Stimulated activated naive CD8-positive, alpha-beta T cell treated with anti-CD3 and anti-CD28 coated beads, Interleukin-15, amount 100 ng/mL, for 72 hours (primary cell): ENCODE measurements at regions not wholly inside any gene's neighbourhood (a gene's known extent, or its start where the extent isn't known, plus 50 kb on each side); places are given as distances from the start of the nearest gene placed in this dataset.

Source experiments
- ATAC-seq: fragments of 150-1000 bp; cut with Tn5 transposase; 2 replicates; pipeline ENCODE4 v1.10.0; 2021; ENCODE audit warnings: mild to moderate bottlenecking, moderate library complexity
- DNase-seq, 2 donors: peaks; one replicate each; pipeline ENCODE4 v3.0.0; 2021 to 2022
- H3K27ac Mint-ChIP-seq, 2 donors: one replicate each; pipeline ENCODE4 v1.8.0; 2022; ENCODE audit warnings: mild to moderate bottlenecking in 2 of 2, mixed read lengths in 2 of 2, moderate library complexity in 2 of 2
- H3K27me3 Mint-ChIP-seq: one replicate; pipeline ENCODE4 v1.8.0; 2022; ENCODE audit warnings: mixed read lengths
- H3K4me1 Mint-ChIP-seq: one replicate; pipeline ENCODE4 v1.8.0; 2022; ENCODE audit warnings: mild to moderate bottlenecking, mixed read lengths
- H3K4me3 Mint-ChIP-seq, 2 donors: one replicate each; pipeline ENCODE4 v1.8.0; 2022; ENCODE audit warnings: mild to moderate bottlenecking in 2 of 2, mixed read lengths in 2 of 2, moderate library complexity in 1 of 2
- H3K9me3 Mint-ChIP-seq, 2 donors: one replicate each; pipeline ENCODE4 v1.8.0; 2022; ENCODE audit warnings: mixed read lengths in 2 of 2

GRCh38 chr2:200135082-200135481 is 171.4 kb upstream of the SPATS2L start:
- H3K27me3 Mint-ChIP-seq, result no peaks in the 10 kb centered on the region
- no peak overlapping the region for H3K4me3 Mint-ChIP-seq
- DNase-seq (no peak), ATAC-seq (no peak)
- no peaks in the 10 kb centered on the region for H3K9me3 Mint-ChIP-seq
- no peaks in the 10 kb centered on the region for H3K4me1 Mint-ChIP-seq
- H3K27ac Mint-ChIP-seq, result no peak overlapping the region

DNA sequence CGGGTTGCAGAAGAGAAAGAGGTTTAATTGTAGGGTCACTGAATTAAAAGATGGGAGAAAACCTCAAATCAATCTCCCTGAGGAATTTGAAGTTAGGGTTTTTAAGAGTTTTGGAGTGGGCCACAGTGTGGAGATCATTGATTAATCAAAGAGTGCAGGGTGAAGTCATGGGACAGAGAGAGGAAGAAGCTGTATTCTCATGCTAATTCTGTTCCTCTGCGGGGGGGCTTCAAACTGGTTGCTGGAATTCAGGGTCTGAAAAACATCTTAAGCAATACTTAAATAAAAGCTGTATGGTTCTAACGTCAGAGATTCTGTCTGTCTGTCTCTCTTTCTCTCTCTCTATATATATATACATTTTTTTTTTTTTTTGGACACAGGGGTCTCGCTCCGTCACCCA is 169.8 kb upstream of the SPATS2L start:
- Mint-ChIP-seq H3K4me1 (no peaks in the 10 kb centered on the region), H3K4me3 (no peak overlapping the region)

GRCh38 chr2:200137271-200137670 is 169.2 kb upstream of the SPATS2L start:
- no peaks in the 10 kb centered on the region for H3K9me3 Mint-ChIP-seq
- H3K4me3 Mint-ChIP-seq, result no peak overlapping the region
- no peak overlapping the region for H3K27ac Mint-ChIP-seq
- no peaks in the 10 kb centered on the region for H3K27me3 Mint-ChIP-seq
- no peaks in the 10 kb centered on the region for H3K4me1 Mint-ChIP-seq
- ATAC-seq (no peak), DNase-seq (no peak)

More for the DNA sequence above, 169.8 kb upstream of the SPATS2L start:
- Mint-ChIP-seq H3K9me3 (no peaks in the 10 kb centered on the region), H3K27me3 (no peaks in the 10 kb centered on the region), H3K27ac (no peak overlapping the region)
- ATAC-seq (no peak), DNase-seq (no peak)

DNA sequence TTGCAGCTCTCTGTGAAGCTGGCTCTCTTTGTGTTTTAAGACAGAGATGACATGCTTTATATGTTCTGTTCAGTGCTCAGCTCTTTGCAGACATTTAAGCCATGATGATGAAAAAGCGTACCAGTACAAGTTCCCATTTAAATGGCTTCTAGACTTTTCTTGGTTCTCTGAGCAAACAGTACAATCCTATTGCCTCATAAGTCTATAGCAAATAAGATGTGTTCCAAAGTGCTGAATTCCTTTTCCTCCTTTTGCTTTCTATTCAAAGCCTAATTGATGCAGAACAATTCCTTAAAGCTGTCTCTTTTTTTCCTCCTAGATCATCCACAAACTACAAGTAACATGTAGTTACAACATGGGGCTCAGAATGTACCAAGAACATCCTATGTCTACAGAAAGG is 168.8 kb upstream of the SPATS2L start:
- no peaks in the 10 kb centered on the region for H3K9me3 Mint-ChIP-seq
- H3K27ac Mint-ChIP-seq, result no peak overlapping the region
- H3K27me3 Mint-ChIP-seq, result no peaks in the 10 kb centered on the region
- DNase-seq (no peak), ATAC-seq (no peak)
- H3K4me3 Mint-ChIP-seq, result no peak overlapping the region
- H3K4me1 Mint-ChIP-seq, result no peaks in the 10 kb centered on the region

GRCh38 chr2:200138391-200139124 is 167.9 kb upstream of the SPATS2L start:
- Mint-ChIP-seq H3K27ac (no peak overlapping the region), H3K9me3 (no peaks in the 10 kb centered on the region), H3K4me3 (no peak overlapping the region), H3K4me1 (no peaks in the 10 kb centered on the region), H3K27me3 (no peaks in the 10 kb centered on the region)
- DNase-seq, result no peak
- ATAC-seq, result no peak

GRCh38 chr2:200144571-200144970 is 161.9 kb upstream of the SPATS2L start:
- Mint-ChIP-seq H3K4me3 (no peak overlapping the region), H3K9me3 (peaks cover 0 to 15% of the 10 kb centered on the region in 2 donors), H3K27ac (no peak overlapping the region), H3K4me1 (no peaks in the 10 kb centered on the region), H3K27me3 (peaks cover 5% of the 10 kb centered on the region)
- ATAC-seq (no peak), DNase-seq (no peak)

DNA sequence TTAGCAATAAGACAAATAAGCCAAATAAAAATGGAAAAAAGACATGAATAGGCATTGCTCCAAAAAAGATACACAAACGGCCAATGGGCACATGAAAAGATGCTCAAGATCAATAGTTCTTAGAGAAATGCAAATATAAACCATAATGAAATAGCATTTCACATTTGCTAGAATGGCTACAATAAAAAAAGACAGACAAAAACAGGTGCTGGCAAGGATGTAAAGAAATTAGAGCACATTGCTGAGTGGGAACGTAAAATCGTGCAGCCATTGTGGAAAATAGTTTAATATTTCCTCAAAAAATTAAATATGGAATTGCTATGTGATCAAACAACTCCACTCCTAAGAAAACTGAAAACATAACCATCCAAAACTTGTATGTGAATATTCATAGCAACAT is 160.0 kb upstream of the SPATS2L start:
- H3K9me3 Mint-ChIP-seq, result peaks cover 7 to 28% of the 10 kb centered on the region in 2 donors
- no peak overlapping the region for H3K4me3 Mint-ChIP-seq
- no peak for DNase-seq
- no peak overlapping the region for H3K27ac Mint-ChIP-seq
- peaks cover 5% of the 10 kb centered on the region for H3K27me3 Mint-ChIP-seq
- H3K4me1 Mint-ChIP-seq, result no peaks in the 10 kb centered on the region
- no peak for ATAC-seq

DNA sequence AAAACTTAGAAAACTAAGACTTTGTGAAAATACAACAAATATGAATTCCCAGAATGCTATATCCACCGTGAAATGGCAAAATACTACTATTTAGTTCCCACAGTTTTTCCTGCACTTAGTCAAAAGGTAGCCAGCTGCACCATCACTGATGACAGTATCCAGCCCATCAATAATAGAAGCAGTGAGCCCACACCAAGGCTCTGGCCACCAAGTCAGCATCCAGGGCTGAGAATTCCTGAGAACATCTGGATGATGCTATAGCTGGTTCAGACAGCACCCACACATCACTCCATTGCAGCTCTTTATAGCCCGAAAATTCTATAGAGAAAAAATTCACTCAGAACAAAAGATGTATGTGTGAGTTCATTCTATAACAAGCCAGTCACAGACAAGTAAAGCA is 159.1 kb upstream of the SPATS2L start:
- Mint-ChIP-seq H3K4me1 (no peaks in the 10 kb centered on the region), H3K4me3 (no peak overlapping the region), H3K27me3 (peaks cover 5% of the 10 kb centered on the region), H3K27ac (no peak overlapping the region), H3K9me3 (peaks cover 8 to 35% of the 10 kb centered on the region in 2 donors)
- DNase-seq (no peak), ATAC-seq (no peak)

- Mint-ChIP-seq H3K27ac (no peak overlapping the region), H3K9me3 (peaks cover 14 to 42% of the 10 kb centered on the region in 2 donors), H3K4me3 (no peak overlapping the region), H3K27me3 (peaks cover 5% of the 10 kb centered on the region), H3K4me1 (no peaks in the 10 kb centered on the region)
- DNase-seq, result no peak
- ATAC-seq, result no peak
Measured at GRCh38 chr2:200148366-200148765, 158.1 kb upstream of the SPATS2L start.

- no peaks in the 10 kb centered on the region for H3K27me3 Mint-ChIP-seq
- ATAC-seq (no peak), DNase-seq (no peak)
- H3K4me3 Mint-ChIP-seq, result no peak overlapping the region
- H3K9me3 Mint-ChIP-seq, result peaks cover 14 to 27% of the 10 kb centered on the region in 2 donors
- H3K27ac Mint-ChIP-seq, result no peak overlapping the region
- H3K4me1 Mint-ChIP-seq, result no peaks in the 10 kb centered on the region
Measured at GRCh38 chr2:200150411-200151086, 155.9 kb upstream of the SPATS2L start.

GRCh38 chr2:200155652-200156051 is 150.8 kb upstream of the SPATS2L start:
- H3K4me3 Mint-ChIP-seq, result no peak overlapping the region
- ATAC-seq, result no peak
- H3K9me3 Mint-ChIP-seq, result peaks cover 7 to 20% of the 10 kb centered on the region in 2 donors
- no peak for DNase-seq
- no peak overlapping the region for H3K27ac Mint-ChIP-seq
- H3K4me1 Mint-ChIP-seq, result no peaks in the 10 kb centered on the region
- no peaks in the 10 kb centered on the region for H3K27me3 Mint-ChIP-seq

- Mint-ChIP-seq H3K4me1 (no peaks in the 10 kb centered on the region), H3K4me3 (no peak overlapping the region), H3K27ac (no peak overlapping the region), H3K27me3 (no peaks in the 10 kb centered on the region), H3K9me3 (peaks cover 7 to 14% of the 10 kb centered on the region in 2 donors)
- ATAC-seq (no peak), DNase-seq (no peak)
Measured at GRCh38 chr2:200156166-200156835, 150.2 kb upstream of the SPATS2L start.

DNA sequence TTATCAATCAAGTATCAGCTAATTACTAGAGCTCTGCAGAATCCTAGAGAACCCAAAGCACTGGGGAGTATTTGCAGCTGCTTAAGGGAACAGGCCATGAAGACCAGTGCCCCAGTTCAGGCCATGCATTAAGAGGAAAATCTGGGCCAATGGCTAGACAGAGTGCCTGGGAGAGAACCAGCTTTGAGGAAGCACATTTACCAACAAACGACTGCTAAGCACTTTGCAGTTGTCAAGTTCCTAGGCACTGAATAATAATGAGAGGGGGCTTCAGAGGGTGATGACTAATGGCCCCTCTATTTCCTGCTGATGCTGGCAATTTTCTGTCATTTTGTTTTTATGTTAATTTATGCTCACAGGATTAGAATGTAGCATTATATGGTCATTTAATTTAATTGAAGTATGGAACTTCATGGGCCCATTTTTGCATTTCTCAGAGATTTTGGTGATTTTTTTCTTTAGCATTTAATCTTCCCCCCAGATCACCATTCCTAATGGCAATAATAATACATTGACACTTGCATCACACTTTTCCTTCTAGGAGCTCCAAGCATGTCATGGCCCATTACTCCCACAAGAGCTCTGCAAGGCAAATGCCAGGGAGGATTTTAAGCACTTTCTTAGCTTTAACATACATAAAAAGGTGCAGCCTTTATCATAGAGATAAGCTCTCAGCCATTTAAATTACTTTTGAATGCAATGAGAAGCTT is 147.7 kb upstream of the SPATS2L start:
- H3K9me3 Mint-ChIP-seq, result no peaks in the 10 kb centered on the region

DNA sequence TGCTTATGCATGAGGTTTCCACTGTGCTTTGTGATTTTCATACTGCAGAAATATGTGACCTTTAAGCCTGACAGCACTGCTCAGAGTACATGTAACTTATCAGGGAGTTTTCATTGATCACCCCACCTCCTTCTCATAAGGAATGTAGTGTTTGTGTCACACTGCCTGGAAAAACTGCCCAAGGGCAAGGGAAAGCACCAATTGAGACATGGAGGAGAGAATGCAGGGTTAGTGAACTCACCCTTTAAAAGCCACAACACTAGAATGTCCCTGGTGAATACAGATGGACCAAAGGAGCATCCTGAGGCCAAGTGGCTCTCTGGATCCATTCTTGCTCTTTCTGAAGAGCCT is 147.2 kb upstream of the SPATS2L start:
- Mint-ChIP-seq H3K27me3 (no peaks in the 10 kb centered on the region), H3K9me3 (no peaks in the 10 kb centered on the region), H3K4me1 (no peaks in the 10 kb centered on the region), H3K27ac (peak overlapping the region in 1 of 2 donors; percentile 40), H3K4me3 (no peak overlapping the region)
- no peak for DNase-seq
- ATAC-seq, result no peak

More for the DNA sequence above, 147.7 kb upstream of the SPATS2L start:
- H3K27me3 Mint-ChIP-seq, result no peaks in the 10 kb centered on the region
- ATAC-seq (no peak), DNase-seq (no peak)
- H3K4me1 Mint-ChIP-seq, result no peaks in the 10 kb centered on the region
- no peak overlapping the region for H3K27ac Mint-ChIP-seq
- no peak overlapping the region for H3K4me3 Mint-ChIP-seq

DNA sequence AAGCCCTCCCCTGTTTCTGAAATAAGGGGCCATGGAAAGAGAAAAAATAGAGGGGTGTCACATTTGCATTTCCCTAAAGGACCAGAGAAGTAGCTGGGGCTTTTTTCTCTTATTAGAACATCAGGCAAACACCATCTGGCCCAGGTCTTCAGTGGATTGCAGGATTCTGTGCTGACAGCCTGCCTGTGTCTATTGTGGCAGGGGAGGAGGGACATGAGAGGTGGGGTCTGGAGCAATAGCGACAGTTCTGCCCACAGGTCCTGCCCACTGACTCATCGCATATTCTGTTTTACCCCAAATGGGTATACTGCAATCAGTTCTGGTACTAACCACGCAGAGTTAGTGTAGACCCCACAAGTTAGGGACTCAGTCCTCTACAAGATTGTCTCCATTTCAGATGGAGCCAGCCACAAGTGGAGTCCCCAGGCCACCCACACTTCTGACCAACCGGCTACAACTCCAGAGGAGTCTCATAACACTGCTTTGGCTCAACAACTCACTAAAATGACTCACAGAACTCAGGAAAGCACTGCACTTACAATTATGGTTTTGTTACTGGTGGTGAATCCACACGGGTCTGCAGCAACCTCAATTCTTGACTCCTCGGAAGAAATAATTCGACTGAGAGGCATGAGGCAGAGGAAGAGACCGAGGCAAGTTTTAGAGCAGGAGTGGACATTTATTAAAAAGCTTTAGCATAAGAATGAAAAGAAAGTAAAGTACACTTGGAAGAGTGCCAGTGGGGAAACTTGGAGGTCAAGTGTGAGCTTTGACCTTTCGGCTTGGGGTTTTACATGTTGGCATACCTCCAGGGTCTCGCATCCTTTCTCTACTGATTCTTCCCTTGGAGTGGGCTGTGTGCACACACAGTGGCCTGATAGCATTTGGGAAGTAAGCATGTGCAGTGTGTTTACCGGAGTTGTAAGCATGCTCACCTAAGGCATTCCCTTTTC is 146.4 kb upstream of the SPATS2L start:
- H3K4me3 Mint-ChIP-seq, result no peak overlapping the region
- no peaks in the 10 kb centered on the region for H3K9me3 Mint-ChIP-seq
- H3K27me3 Mint-ChIP-seq, result no peaks in the 10 kb centered on the region
- DNase-seq (no peak), ATAC-seq (no peak)
- peak overlapping the region in 1 of 2 donors; percentile 78 for H3K27ac Mint-ChIP-seq
- H3K4me1 Mint-ChIP-seq, result no peaks in the 10 kb centered on the region
